ENCODE measurements at regions not wholly inside any gene's neighbourhood (a gene's known extent, or its start where the extent isn't known, plus 50 kb on each side); places are given as distances from the start of the nearest gene placed in this dataset.

DNA sequence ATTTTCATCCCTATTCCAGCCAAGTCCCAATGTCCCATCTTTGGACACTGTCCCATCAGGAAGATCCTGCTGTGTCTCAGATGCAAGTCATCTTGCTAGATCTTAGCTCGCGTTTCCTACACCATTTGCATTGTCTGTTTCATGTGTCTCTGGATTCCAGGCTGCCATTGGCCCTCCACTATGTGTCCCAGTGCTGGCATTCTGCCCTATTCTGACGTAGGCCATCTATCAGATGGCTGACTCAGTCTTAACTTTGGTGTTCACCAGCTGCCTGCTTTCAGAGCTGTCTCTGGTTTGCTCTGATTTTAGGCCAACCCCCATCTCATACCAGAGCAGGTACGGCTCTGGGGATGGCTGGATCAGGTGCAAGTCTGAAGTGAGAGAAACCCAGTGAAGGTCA is 300.9 kb upstream of the ASIC2 start:
- TF ChIP-seq POLR2A (IDR thresholded peaks at IDR 0.05): no peak
- TF ChIP-seq, protein P1, sequence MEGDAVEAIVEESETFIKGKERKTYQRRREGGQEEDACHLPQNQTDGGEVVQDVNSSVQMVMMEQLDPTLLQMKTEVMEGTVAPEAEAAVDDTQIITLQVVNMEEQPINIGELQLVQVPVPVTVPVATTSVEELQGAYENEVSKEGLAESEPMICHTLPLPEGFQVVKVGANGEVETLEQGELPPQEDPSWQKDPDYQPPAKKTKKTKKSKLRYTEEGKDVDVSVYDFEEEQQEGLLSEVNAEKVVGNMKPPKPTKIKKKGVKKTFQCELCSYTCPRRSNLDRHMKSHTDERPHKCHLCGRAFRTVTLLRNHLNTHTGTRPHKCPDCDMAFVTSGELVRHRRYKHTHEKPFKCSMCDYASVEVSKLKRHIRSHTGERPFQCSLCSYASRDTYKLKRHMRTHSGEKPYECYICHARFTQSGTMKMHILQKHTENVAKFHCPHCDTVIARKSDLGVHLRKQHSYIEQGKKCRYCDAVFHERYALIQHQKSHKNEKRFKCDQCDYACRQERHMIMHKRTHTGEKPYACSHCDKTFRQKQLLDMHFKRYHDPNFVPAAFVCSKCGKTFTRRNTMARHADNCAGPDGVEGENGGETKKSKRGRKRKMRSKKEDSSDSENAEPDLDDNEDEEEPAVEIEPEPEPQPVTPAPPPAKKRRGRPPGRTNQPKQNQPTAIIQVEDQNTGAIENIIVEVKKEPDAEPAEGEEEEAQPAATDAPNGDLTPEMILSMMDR (IDR thresholded peaks at IDR 0.05): no peak

Measured in heart left ventricle (tissue), 13 donors.